Stimulated activated naive CD4-positive, alpha-beta T cell (primary cell): ENCODE measurements at regions not wholly inside any gene's neighbourhood (a gene's known extent, or its start where the extent isn't known, plus 50 kb on each side); places are given as distances from the start of the nearest gene placed in this dataset.
"Not testable (repeated sequence)": the region's sequence is repeated elsewhere in the genome, so short reads cannot be mapped to it uniquely, and the experiment has no call there.

ENCODE experiments used
- DNase-seq, 6 experiments: peaks; one replicate each; lab custom pipeline; 2025; lab: John Stamatoyannopoulos, UW

GRCh38 chr6:119960456-119960855 lies 610.9 kb upstream of the MAN1A1 start:
- no peak for DNase-seq

- DNase-seq = no peak
These were observed 610.5 kb upstream of the MAN1A1 start for GRCh38 chr6:119960036-119960435.

GRCh38 chr6:119957195-119957594 lies 607.6 kb upstream of the MAN1A1 start:
- no peak for DNase-seq

GRCh38 chr6:119952696-119953095 lies 603.1 kb upstream of the MAN1A1 start:
- no peak for DNase-seq

- no peak for DNase-seq
These were observed 601.1 kb upstream of the MAN1A1 start for GRCh38 chr6:119950681-119951080.

- no peak for DNase-seq
These were observed 592.7 kb upstream of the MAN1A1 start for GRCh38 chr6:119942078-119942752.

- no peak for DNase-seq
These were observed 589.2 kb upstream of the MAN1A1 start for GRCh38 chr6:119938752-119939151.

- DNase-seq = no peak
These were observed 585.3 kb upstream of the MAN1A1 start for GRCh38 chr6:119934816-119935215.

- no peak for DNase-seq
These were observed 579.6 kb upstream of the MAN1A1 start for GRCh38 chr6:119929121-119929520.

- not testable (repeated sequence) for DNase-seq
These were observed 575.3 kb upstream of the MAN1A1 start for GRCh38 chr6:119924888-119925287.

- no peak for DNase-seq
These were observed 573.3 kb upstream of the MAN1A1 start for GRCh38 chr6:119922814-119923213.

- no peak for DNase-seq
These were observed 572.0 kb upstream of the MAN1A1 start for GRCh38 chr6:119921491-119922010.

GRCh38 chr6:119917186-119917585 lies 567.6 kb upstream of the MAN1A1 start:
- DNase-seq = no peak

GRCh38 chr6:119915971-119916370 lies 566.4 kb upstream of the MAN1A1 start:
- no peak for DNase-seq

GRCh38 chr6:119908157-119908556 lies 558.6 kb upstream of the MAN1A1 start:
- DNase-seq = no peak

GRCh38 chr6:119902681-119903080 lies 553.1 kb upstream of the MAN1A1 start:
- DNase-seq = no peak

- no peak for DNase-seq
These were observed 547.2 kb upstream of the MAN1A1 start for GRCh38 chr6:119896806-119897205.

GRCh38 chr6:119895626-119896025 lies 546.1 kb upstream of the MAN1A1 start:
- no peak for DNase-seq

- DNase-seq = no peak
These were observed 545.2 kb upstream of the MAN1A1 start for GRCh38 chr6:119894811-119895210.

- DNase-seq = no peak
These were observed 542.1 kb upstream of the MAN1A1 start for GRCh38 chr6:119891644-119892043.

GRCh38 chr6:119891206-119891605 lies 541.6 kb upstream of the MAN1A1 start:
- DNase-seq = no peak

- no peak for DNase-seq
These were observed 540.9 kb upstream of the MAN1A1 start for GRCh38 chr6:119890470-119890869.

GRCh38 chr6:119887666-119888065 lies 538.1 kb upstream of the MAN1A1 start:
- DNase-seq = no peak

GRCh38 chr6:119881416-119881815 lies 531.9 kb upstream of the MAN1A1 start:
- no peak for DNase-seq
